ENCODE measurements at regions not wholly inside any gene's neighbourhood (a gene's known extent, or its start where the extent isn't known, plus 50 kb on each side); places are given as distances from the start of the nearest gene placed in this dataset.

GRCh38 chr2:220228310-220229006, 601.0 kb downstream of the SLC4A3 start:
- peaks cover 33% of the 10 kb centered on the region for H3K4me1 Mint-ChIP-seq (ENCODE audit: insufficient read depth, unreplicated experiment)
- no peaks in the 10 kb centered on the region for H3K36me3 Mint-ChIP-seq (ENCODE audit: insufficient read depth, unreplicated experiment)
- TF ChIP-seq CTCF (IDR thresholded peaks at IDR 0.05; ENCODE audit: unreplicated experiment), result no peak
- no peaks in the 10 kb centered on the region for H3K27me3 Mint-ChIP-seq (ENCODE audit: insufficient read depth, unreplicated experiment)
- no peak overlapping the region for H3K27ac Mint-ChIP-seq (ENCODE audit: low read depth, unreplicated experiment)
- H3K4me3 Mint-ChIP-seq (ENCODE audit: unreplicated experiment), result no peak overlapping the region
- POLR2A ChIA-PET, result interaction anchor here (0.8 to 1.3 kb wide), 5 partner anchors 8 to 52 kb away, joined by 3 to 4 read pairs (median 3); no protein-coding TSS in a partner anchor
- DNase-seq (ENCODE audit: unreplicated experiment), result peak; percentile 84
- CTCF ChIA-PET, result interaction anchor here (0.9 kb wide), 1 partner anchor 8 kb away, joined by 3 read pairs; no protein-coding TSS in a partner anchor
- intact Hi-C loops (cut with micrococcal nuclease), result loop anchor here (5.0 kb wide), 1 partner anchor 261 kb away; no protein-coding TSS in a partner anchor
- BruUV-seq (replicated peaks), result no TSS peak
- H3K9me3 Mint-ChIP-seq (ENCODE audit: unreplicated experiment), result no peaks in the 10 kb centered on the region

GRCh38 chr2:220240641-220241040, 613.2 kb downstream of the SLC4A3 start:
- Mint-ChIP-seq H3K36me3 (ENCODE audit: insufficient read depth, unreplicated experiment) (no peaks in the 10 kb centered on the region), H3K27ac (ENCODE audit: low read depth, unreplicated experiment) (no peak overlapping the region), H3K4me3 (ENCODE audit: unreplicated experiment) (no peak overlapping the region), H3K9me3 (ENCODE audit: unreplicated experiment) (peaks cover 7% of the 10 kb centered on the region), H3K4me1 (ENCODE audit: insufficient read depth, unreplicated experiment) (no peaks in the 10 kb centered on the region), H3K27me3 (ENCODE audit: insufficient read depth, unreplicated experiment) (no peaks in the 10 kb centered on the region)
- CTCF ChIA-PET, result no interaction called here
- DNase-seq (ENCODE audit: unreplicated experiment), result no peak
- intact Hi-C loops (cut with micrococcal nuclease), result no loop called here
- no peak for TF ChIP-seq CTCF (IDR thresholded peaks at IDR 0.05; ENCODE audit: unreplicated experiment)
- no TSS peak for BruUV-seq (replicated peaks)
- POLR2A ChIA-PET, result no interaction called here

GRCh38 chr2:220241423-220241822, 614.0 kb downstream of the SLC4A3 start:
- no peak for TF ChIP-seq CTCF (IDR thresholded peaks at IDR 0.05; ENCODE audit: unreplicated experiment)
- BruUV-seq (replicated peaks), result no TSS peak
- H3K4me3 Mint-ChIP-seq (ENCODE audit: unreplicated experiment), result no peak overlapping the region
- H3K27ac Mint-ChIP-seq (ENCODE audit: low read depth, unreplicated experiment), result no peak overlapping the region
- H3K36me3 Mint-ChIP-seq (ENCODE audit: insufficient read depth, unreplicated experiment), result no peaks in the 10 kb centered on the region
- H3K27me3 Mint-ChIP-seq (ENCODE audit: insufficient read depth, unreplicated experiment), result no peaks in the 10 kb centered on the region
- ChIA-PET CTCF (interaction anchor here (0.6 to 0.9 kb wide), 2 partner anchors 11 to 513 kb away, joined by 3 read pairs; no protein-coding TSS in a partner anchor), POLR2A (no interaction called here)
- H3K9me3 Mint-ChIP-seq (ENCODE audit: unreplicated experiment), result peaks cover under 1% of the 10 kb centered on the region
- no peaks in the 10 kb centered on the region for H3K4me1 Mint-ChIP-seq (ENCODE audit: insufficient read depth, unreplicated experiment)
- DNase-seq (ENCODE audit: unreplicated experiment), result no peak
- intact Hi-C loops (cut with micrococcal nuclease), result no loop called here

- Mint-ChIP-seq H3K4me3 (ENCODE audit: unreplicated experiment) (no peak overlapping the region), H3K36me3 (ENCODE audit: insufficient read depth, unreplicated experiment) (no peaks in the 10 kb centered on the region), H3K27me3 (ENCODE audit: insufficient read depth, unreplicated experiment) (no peaks in the 10 kb centered on the region), H3K9me3 (ENCODE audit: unreplicated experiment) (no peaks in the 10 kb centered on the region), H3K4me1 (ENCODE audit: insufficient read depth, unreplicated experiment) (no peaks in the 10 kb centered on the region), H3K27ac (ENCODE audit: low read depth, unreplicated experiment) (no peak overlapping the region)
- DNase-seq (ENCODE audit: unreplicated experiment), result no peak
- TF ChIP-seq CTCF (IDR thresholded peaks at IDR 0.05; ENCODE audit: unreplicated experiment), result no peak
- ChIA-PET CTCF (interaction anchor here (0.6 kb wide), 1 partner anchor 39 kb away, joined by 4 read pairs; no protein-coding TSS in a partner anchor), POLR2A (no interaction called here)
- BruUV-seq (replicated peaks), result no TSS peak
- intact Hi-C loops (cut with micrococcal nuclease), result no loop called here
These were observed 616.1 kb downstream of the SLC4A3 start for GRCh38 chr2:220243571-220243970.
